ENCODE measurements at regions not wholly inside any gene's neighbourhood (a gene's known extent, or its start where the extent isn't known, plus 50 kb on each side); places are given as distances from the start of the nearest gene placed in this dataset.

GRCh38 chr16:50446861-50447260 lies 78.1 kb upstream of the BRD7 start:
- Histone ChIP-seq H3K9me3 (ENCODE audit: control insufficient read depth, low read length) (no peaks in the 10 kb centered on the region), H3K79me1 (replicated peaks; ENCODE audit: low read length, poor library complexity, severe bottlenecking) (no peaks in the 10 kb centered on the region), H2BK15ac (ENCODE audit: low read depth, poor library complexity, severe bottlenecking) (no peak overlapping the region), H2AFZ (ENCODE audit: low read depth, low read length) (no peak overlapping the region), H3K4me2 (ENCODE audit: low read length, poor library complexity, severe bottlenecking) (no peak overlapping the region), H3K4me1 (ENCODE audit: control insufficient read depth, insufficient read depth, low read depth, low read length) (peaks cover 1% of the 10 kb centered on the region), H3K27me3 (ENCODE audit: control insufficient read depth in 1 of 2, insufficient read depth in 1 of 2, low read length in 2 of 2) (peaks cover 30 to 37% of the 10 kb centered on the region in 2 experiments), H3K23ac (ENCODE audit: low read length in 2 of 2) (no peak overlapping the region), H2BK120ac (ENCODE audit: low read depth, low read length) (no peak overlapping the region), H3K27ac (ENCODE audit: low read length, poor library complexity, severe bottlenecking) (no peak overlapping the region), H2AK5ac (ENCODE audit: low read length, severe bottlenecking) (no peak overlapping the region), H3K36me3 (ENCODE audit: control insufficient read depth in 1 of 2, insufficient read depth in 2 of 2, low read depth in 1 of 2, low read length in 2 of 2) (no peaks in the 10 kb centered on the region), H3K14ac (ENCODE audit: low read length in 2 of 2) (no peak overlapping the region), H4K8ac (ENCODE audit: low read length) (no peak overlapping the region), H3K4ac (ENCODE audit: low read depth in 1 of 2, low read length in 2 of 2) (no peak overlapping the region), H3K4me3 (ENCODE audit: insufficient read depth in 1 of 2, low read depth in 1 of 2, low read length in 2 of 2) (no peak overlapping the region), H3K18ac (ENCODE audit: low read depth in 1 of 2, low read length in 2 of 2) (no peak overlapping the region), H2BK12ac (ENCODE audit: low read length in 2 of 2) (no peak overlapping the region), H2BK5ac (ENCODE audit: low read depth, low read length, poor library complexity, severe bottlenecking) (no peak overlapping the region), H3K9ac (ENCODE audit: low read length) (no peak overlapping the region), H4K91ac (ENCODE audit: low read length) (no peak overlapping the region)
- DNase-seq, result no peak
- WGBS, result 90% methylated on average over 4 of the region's 4 CpGs

- Histone ChIP-seq H4K8ac (ENCODE audit: low read length) (no peak overlapping the region), H3K79me1 (replicated peaks; ENCODE audit: low read length, poor library complexity, severe bottlenecking) (no peaks in the 10 kb centered on the region), H3K4me3 (ENCODE audit: insufficient read depth in 1 of 2, low read depth in 1 of 2, low read length in 2 of 2) (no peak overlapping the region), H2BK5ac (ENCODE audit: low read depth, low read length, poor library complexity, severe bottlenecking) (no peak overlapping the region), H2AK5ac (ENCODE audit: low read length, severe bottlenecking) (no peak overlapping the region), H2BK12ac (ENCODE audit: low read length in 2 of 2) (no peak overlapping the region), H3K27me3 (ENCODE audit: control insufficient read depth in 1 of 2, insufficient read depth in 1 of 2, low read length in 2 of 2) (peaks cover 30 to 35% of the 10 kb centered on the region in 2 experiments), H3K9ac (ENCODE audit: low read length) (no peak overlapping the region), H3K9me3 (ENCODE audit: control insufficient read depth, low read length) (no peaks in the 10 kb centered on the region), H3K23ac (ENCODE audit: low read length in 2 of 2) (no peak overlapping the region), H3K4ac (ENCODE audit: low read depth in 1 of 2, low read length in 2 of 2) (no peak overlapping the region), H3K4me1 (ENCODE audit: control insufficient read depth, insufficient read depth, low read depth, low read length) (peaks cover 1% of the 10 kb centered on the region), H2AFZ (ENCODE audit: low read depth, low read length) (no peak overlapping the region), H3K18ac (ENCODE audit: low read depth in 1 of 2, low read length in 2 of 2) (no peak overlapping the region), H3K27ac (ENCODE audit: low read length, poor library complexity, severe bottlenecking) (no peak overlapping the region), H2BK15ac (ENCODE audit: low read depth, poor library complexity, severe bottlenecking) (no peak overlapping the region), H3K14ac (ENCODE audit: low read length in 2 of 2) (no peak overlapping the region), H4K91ac (ENCODE audit: low read length) (no peak overlapping the region), H3K36me3 (ENCODE audit: control insufficient read depth in 1 of 2, insufficient read depth in 2 of 2, low read depth in 1 of 2, low read length in 2 of 2) (no peaks in the 10 kb centered on the region), H3K4me2 (ENCODE audit: low read length, poor library complexity, severe bottlenecking) (no peak overlapping the region), H2BK120ac (ENCODE audit: low read depth, low read length) (no peak overlapping the region)
- no peak for DNase-seq
- WGBS, result 73% methylated on average over 19 of the region's 19 CpGs
These were observed 77.1 kb upstream of the BRD7 start for GRCh38 chr16:50445621-50446555.

GRCh38 chr16:50444526-50444925 lies 75.7 kb upstream of the BRD7 start:
- Histone ChIP-seq H3K4me1 (ENCODE audit: control insufficient read depth, insufficient read depth, low read depth, low read length) (peaks cover 1% of the 10 kb centered on the region), H4K91ac (ENCODE audit: low read length) (no peak overlapping the region), H3K36me3 (ENCODE audit: control insufficient read depth in 1 of 2, insufficient read depth in 2 of 2, low read depth in 1 of 2, low read length in 2 of 2) (no peaks in the 10 kb centered on the region), H3K27me3 (ENCODE audit: control insufficient read depth in 1 of 2, insufficient read depth in 1 of 2, low read length in 2 of 2) (peaks cover 25 to 27% of the 10 kb centered on the region in 2 experiments), H3K18ac (ENCODE audit: low read depth in 1 of 2, low read length in 2 of 2) (no peak overlapping the region), H2BK5ac (ENCODE audit: low read depth, low read length, poor library complexity, severe bottlenecking) (no peak overlapping the region), H3K4me2 (ENCODE audit: low read length, poor library complexity, severe bottlenecking) (no peak overlapping the region), H3K27ac (ENCODE audit: low read length, poor library complexity, severe bottlenecking) (no peak overlapping the region), H2BK120ac (ENCODE audit: low read depth, low read length) (no peak overlapping the region), H3K23ac (ENCODE audit: low read length in 2 of 2) (no peak overlapping the region), H3K79me1 (replicated peaks; ENCODE audit: low read length, poor library complexity, severe bottlenecking) (no peaks in the 10 kb centered on the region), H2BK15ac (ENCODE audit: low read depth, poor library complexity, severe bottlenecking) (no peak overlapping the region), H3K14ac (ENCODE audit: low read length in 2 of 2) (no peak overlapping the region), H3K9ac (ENCODE audit: low read length) (no peak overlapping the region), H2AFZ (ENCODE audit: low read depth, low read length) (no peak overlapping the region), H2BK12ac (ENCODE audit: low read length in 2 of 2) (no peak overlapping the region), H2AK5ac (ENCODE audit: low read length, severe bottlenecking) (no peak overlapping the region), H3K9me3 (ENCODE audit: control insufficient read depth, low read length) (peaks cover 3% of the 10 kb centered on the region), H3K4me3 (ENCODE audit: insufficient read depth in 1 of 2, low read depth in 1 of 2, low read length in 2 of 2) (no peak overlapping the region), H4K8ac (ENCODE audit: low read length) (no peak overlapping the region), H3K4ac (ENCODE audit: low read depth in 1 of 2, low read length in 2 of 2) (no peak overlapping the region)
- peak; percentile 1 for DNase-seq
- 72% methylated on average over 1 of the region's 1 CpG for WGBS

- no peak overlapping the region for H3K4me3 ChIP-seq (ENCODE audit: insufficient read depth in 1 of 2, low read depth in 1 of 2, low read length in 2 of 2)
- H3K27ac ChIP-seq (ENCODE audit: low read length, poor library complexity, severe bottlenecking), result no peak overlapping the region
- no peak overlapping the region for H2BK12ac ChIP-seq (ENCODE audit: low read length in 2 of 2)
- H3K27me3 ChIP-seq (ENCODE audit: control insufficient read depth in 1 of 2, insufficient read depth in 1 of 2, low read length in 2 of 2), result peaks cover 9 to 10% of the 10 kb centered on the region in 2 experiments
- H3K4me2 ChIP-seq (ENCODE audit: low read length, poor library complexity, severe bottlenecking), result no peak overlapping the region
- no peak overlapping the region for H3K14ac ChIP-seq (ENCODE audit: low read length in 2 of 2)
- H3K9ac ChIP-seq (ENCODE audit: low read length), result no peak overlapping the region
- H2AFZ ChIP-seq (ENCODE audit: low read depth, low read length), result no peak overlapping the region
- H4K8ac ChIP-seq (ENCODE audit: low read length), result no peak overlapping the region
- DNase-seq, result no peak
- H3K36me3 ChIP-seq (ENCODE audit: control insufficient read depth in 1 of 2, insufficient read depth in 2 of 2, low read depth in 1 of 2, low read length in 2 of 2), result no peaks in the 10 kb centered on the region
- H2BK120ac ChIP-seq (ENCODE audit: low read depth, low read length), result no peak overlapping the region
- no peak overlapping the region for H2BK15ac ChIP-seq (ENCODE audit: low read depth, poor library complexity, severe bottlenecking)
- H3K79me1 ChIP-seq (replicated peaks; ENCODE audit: low read length, poor library complexity, severe bottlenecking), result no peaks in the 10 kb centered on the region
- no peak overlapping the region for H3K4ac ChIP-seq (ENCODE audit: low read depth in 1 of 2, low read length in 2 of 2)
- H3K23ac ChIP-seq (ENCODE audit: low read length in 2 of 2), result peak overlapping the region in 1 of 2 experiments; percentile 57
- H2AK5ac ChIP-seq (ENCODE audit: low read length, severe bottlenecking), result no peak overlapping the region
- no peak overlapping the region for H2BK5ac ChIP-seq (ENCODE audit: low read depth, low read length, poor library complexity, severe bottlenecking)
- peaks cover 7% of the 10 kb centered on the region for H3K9me3 ChIP-seq (ENCODE audit: control insufficient read depth, low read length)
- H3K4me1 ChIP-seq (ENCODE audit: control insufficient read depth, insufficient read depth, low read depth, low read length), result peaks cover 1% of the 10 kb centered on the region
- 88% methylated on average over 3 of the region's 3 CpGs for WGBS
- H3K18ac ChIP-seq (ENCODE audit: low read depth in 1 of 2, low read length in 2 of 2), result no peak overlapping the region
- no peak overlapping the region for H4K91ac ChIP-seq (ENCODE audit: low read length)
These were observed 73.4 kb upstream of the BRD7 start for GRCh38 chr16:50442221-50442620.
